COLO668 (cell line): ENCODE measurements at regions not wholly inside any gene's neighbourhood (a gene's known extent, or its start where the extent isn't known, plus 50 kb on each side); places are given as distances from the start of the nearest gene placed in this dataset.
"Not testable (repeated sequence)": the region's sequence is repeated elsewhere in the genome, so short reads cannot be mapped to it uniquely, and the experiment has no call there.

Source experiments
- DNase-seq: peaks from one replicate; lab custom pipeline; 2025; ENCODE audit not compliant: unreplicated experiment; lab: John Stamatoyannopoulos, UW

GRCh38 chr14:105600195-105600938 is 74.0 kb downstream of the TMEM121 start:
- DNase-seq, result not testable (repeated sequence)

GRCh38 chr14:105600939-105601359 is 74.6 kb downstream of the TMEM121 start:
- no peak for DNase-seq

GRCh38 chr14:105601360-105602242 is 75.2 kb downstream of the TMEM121 start:
- DNase-seq, result no peak

- no peak for DNase-seq
Observed at GRCh38 chr14:105602243-105602750, 75.9 kb downstream of the TMEM121 start.

GRCh38 chr14:105602799-105603793 is 76.7 kb downstream of the TMEM121 start:
- no peak for DNase-seq

GRCh38 chr14:105604531-105605463 is 78.4 kb downstream of the TMEM121 start:
- not testable (repeated sequence) for DNase-seq

GRCh38 chr14:105605464-105606304 is 79.3 kb downstream of the TMEM121 start:
- DNase-seq, result no peak

GRCh38 chr14:105606305-105606975 is 80.1 kb downstream of the TMEM121 start:
- DNase-seq, result not testable (repeated sequence)

- DNase-seq, result not testable (repeated sequence)
Observed at GRCh38 chr14:105607025-105607424, 80.6 kb downstream of the TMEM121 start.

- DNase-seq, result not testable (repeated sequence)
Observed at GRCh38 chr14:105614987-105615386, 88.6 kb downstream of the TMEM121 start.

GRCh38 chr14:105615986-105616801 is 89.8 kb downstream of the TMEM121 start:
- DNase-seq, result not testable (repeated sequence)

- DNase-seq, result no peak
Observed at GRCh38 chr14:105616802-105617192, 90.4 kb downstream of the TMEM121 start.

GRCh38 chr14:105617201-105617777 is 90.9 kb downstream of the TMEM121 start:
- no peak for DNase-seq

GRCh38 chr14:105617805-105618204 is 91.4 kb downstream of the TMEM121 start:
- not testable (repeated sequence) for DNase-seq

- DNase-seq, result not testable (repeated sequence)
Observed at GRCh38 chr14:105619324-105619723, 92.9 kb downstream of the TMEM121 start.

- DNase-seq, result not testable (repeated sequence)
Observed at GRCh38 chr14:105620178-105620864, 93.9 kb downstream of the TMEM121 start.
